Esophagus muscularis mucosa (tissue), 4 donors: ENCODE measurements at regions not wholly inside any gene's neighbourhood (a gene's known extent, or its start where the extent isn't known, plus 50 kb on each side); places are given as distances from the start of the nearest gene placed in this dataset.

Source experiments
- DNase-seq: peaks from one replicate; pipeline ENCODE4 v3.0.0-alpha.2; 2017; ENCODE audit errors: extremely low spot score
- H3K27ac ChIP-seq, 4 donors: fragments of 200-600 bp; sonication (generic); replicated peaks in 1 of 4; 1 replicate in 3 of 4; 2 replicates in 1 of 4; pipeline ENCODE4 v1.5.1; 2016 to 2019; ENCODE audit warnings: mild to moderate bottlenecking in 1 of 4
- H3K27me3 ChIP-seq, 4 donors: fragments of 200-600 bp; sonication (generic); one replicate each; pipeline versions ENCODE4 v1.5.1 to v1.6.0; 2016 to 2019
- H3K36me3 ChIP-seq, 4 donors: fragments of 200-600 bp; sonication (generic); one replicate each; pipeline ENCODE4 v1.5.1; 2016 to 2019
- H3K4me1 ChIP-seq, 4 donors: fragments of 200-600 bp; sonication (generic); one replicate each; pipeline ENCODE4 v1.5.1; 2016 to 2019
- H3K4me3 ChIP-seq, 4 donors: fragments of 200-600 bp; sonication (generic); 1 replicate in 2 of 4; 2 replicates in 2 of 4; pipeline ENCODE4 v1.5.1; 2016 to 2019; ENCODE audit warnings: mild to moderate bottlenecking in 4 of 4, moderate library complexity in 1 of 4
- H3K9me3 ChIP-seq, 4 donors: fragments of 200-600 bp; sonication (generic); 1 replicate in 3 of 4; 2 replicates in 1 of 4; pipeline ENCODE4 v1.5.1; 2016 to 2019
- EP300 ChIP-seq: sonication (generic); formaldehyde crosslinking; IDR thresholded peaks from one replicate; pipeline ENCODE4 v1.6.1; 2017; ENCODE audit warnings: antibody characterized with exemption
- POLR2A ChIP-seq: fragments of 450-650 bp; IDR thresholded peaks from one replicate; pipeline ENCODE4 v1.6.1; 2017; ENCODE audit warnings: antibody characterized with exemption, moderate library complexity, mild to moderate bottlenecking, low read depth
- POLR2AphosphoS5 ChIP-seq, 2 donors: sonication (generic); formaldehyde crosslinking; IDR thresholded peaks; one replicate each; pipeline ENCODE4 v1.6.1; 2017; ENCODE audit warnings: antibody characterized with exemption in 2 of 2
- WGBS: methylation state at CpG from one replicate; pipeline ENCODE4 v1.1.5; 2018; 5-methylcytosine and 5-hydroxymethylcytosine counted together
- intact Hi-C: fragments of 100-400 bp; cut with DNase I; formaldehyde crosslinking; loops from one replicate; pipeline ENCODE4 v1.15.1; 2023
- TF ChIP-seq, protein P1 (sequence below), 3 experiments: fragments of 200-600 bp in 2 of 3; fragments of 450-650 bp in 1 of 3; sonication (generic) in 2 of 3; IDR thresholded peaks; one replicate each; pipeline ENCODE4 v1.5.1; 2017 to 2019; ENCODE audit warnings: antibody characterized with exemption in 3 of 3, mild to moderate bottlenecking in 2 of 3, moderate library complexity in 1 of 3

- H3K4me1 ChIP-seq, result no peaks in the 10 kb centered on the region
- WGBS, result 75% methylated on average over 1 of the region's 1 CpG
- no peak overlapping the region for H3K4me3 ChIP-seq
- TF ChIP-seq, protein P1, sequence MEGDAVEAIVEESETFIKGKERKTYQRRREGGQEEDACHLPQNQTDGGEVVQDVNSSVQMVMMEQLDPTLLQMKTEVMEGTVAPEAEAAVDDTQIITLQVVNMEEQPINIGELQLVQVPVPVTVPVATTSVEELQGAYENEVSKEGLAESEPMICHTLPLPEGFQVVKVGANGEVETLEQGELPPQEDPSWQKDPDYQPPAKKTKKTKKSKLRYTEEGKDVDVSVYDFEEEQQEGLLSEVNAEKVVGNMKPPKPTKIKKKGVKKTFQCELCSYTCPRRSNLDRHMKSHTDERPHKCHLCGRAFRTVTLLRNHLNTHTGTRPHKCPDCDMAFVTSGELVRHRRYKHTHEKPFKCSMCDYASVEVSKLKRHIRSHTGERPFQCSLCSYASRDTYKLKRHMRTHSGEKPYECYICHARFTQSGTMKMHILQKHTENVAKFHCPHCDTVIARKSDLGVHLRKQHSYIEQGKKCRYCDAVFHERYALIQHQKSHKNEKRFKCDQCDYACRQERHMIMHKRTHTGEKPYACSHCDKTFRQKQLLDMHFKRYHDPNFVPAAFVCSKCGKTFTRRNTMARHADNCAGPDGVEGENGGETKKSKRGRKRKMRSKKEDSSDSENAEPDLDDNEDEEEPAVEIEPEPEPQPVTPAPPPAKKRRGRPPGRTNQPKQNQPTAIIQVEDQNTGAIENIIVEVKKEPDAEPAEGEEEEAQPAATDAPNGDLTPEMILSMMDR (IDR thresholded peaks at IDR 0.05), result no peak
- TF ChIP-seq POLR2AphosphoS5 (IDR thresholded peaks at IDR 0.05) (no peak), EP300 (no peak), POLR2A (no peak)
- H3K36me3 ChIP-seq, result no peaks in the 10 kb centered on the region
- intact Hi-C loops, result no loop called here
- no peaks in the 10 kb centered on the region for H3K9me3 ChIP-seq
- no peak for DNase-seq
- no peaks in the 10 kb centered on the region for H3K27me3 ChIP-seq
- no peak overlapping the region for H3K27ac ChIP-seq
Observed at GRCh38 chr1:188761226-188761625, 1716.4 kb downstream of the BRINP3 start.

DNA sequence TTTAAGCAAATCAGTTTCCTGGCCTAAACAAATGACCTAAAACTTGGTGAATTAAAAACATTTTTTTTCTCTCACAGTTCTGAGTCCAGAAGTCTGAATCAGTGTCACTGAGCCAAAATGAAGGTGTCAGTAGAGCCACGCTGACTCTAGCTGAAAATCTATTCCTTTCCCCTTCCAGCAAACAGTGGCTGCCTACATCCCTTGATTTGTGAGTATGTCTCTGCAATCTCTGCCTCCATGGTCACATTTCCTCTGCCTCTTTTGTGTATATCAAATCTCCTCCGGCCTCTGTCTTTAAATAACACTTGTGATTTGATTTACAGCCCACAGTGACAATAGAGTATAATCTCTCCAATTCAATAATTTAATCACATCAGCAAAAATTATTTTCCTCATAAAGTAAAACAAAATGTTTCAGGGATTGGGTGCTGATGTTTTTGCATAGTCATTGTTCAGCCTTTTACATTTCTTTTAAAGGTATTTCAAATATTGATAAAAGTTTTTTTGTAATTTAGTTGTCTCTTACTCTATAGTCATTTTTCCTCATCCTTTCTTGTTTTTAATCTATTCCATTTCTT, 1715.4 kb downstream of the BRINP3 start:
- WGBS, result 74% methylated on average over 2 of the region's 2 CpGs
- H3K27ac ChIP-seq, result no peak overlapping the region

DNA sequence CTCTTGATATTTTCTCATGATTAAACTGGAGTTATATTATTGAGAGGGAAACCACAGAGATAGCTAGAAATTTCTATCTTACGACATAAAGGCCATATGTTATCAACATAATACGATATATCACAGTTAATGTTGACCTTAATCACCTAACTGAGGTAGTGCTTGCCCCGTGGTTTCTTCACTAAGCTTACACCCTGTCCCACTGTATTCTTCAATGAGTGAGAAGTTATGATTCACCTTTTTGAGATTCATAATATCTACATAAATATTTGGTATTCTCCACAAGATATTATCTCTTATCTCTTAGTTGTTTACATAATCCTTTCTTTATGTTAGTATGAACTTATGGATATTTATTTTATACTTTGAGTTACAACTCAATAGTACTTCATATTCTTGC, 1714.1 kb downstream of the BRINP3 start:
- Histone ChIP-seq H3K27me3 (no peaks in the 10 kb centered on the region), H3K36me3 (no peaks in the 10 kb centered on the region), H3K4me1 (no peaks in the 10 kb centered on the region), H3K27ac (no peak overlapping the region), H3K9me3 (no peaks in the 10 kb centered on the region), H3K4me3 (no peak overlapping the region)
- TF ChIP-seq POLR2AphosphoS5 (IDR thresholded peaks at IDR 0.05) (no peak), EP300 (no peak), POLR2A (no peak)
- TF ChIP-seq, protein P1 (IDR thresholded peaks at IDR 0.05), result no peak
- DNase-seq, result no peak
- WGBS, result 90% methylated on average over 3 of the region's 3 CpGs
- intact Hi-C loops, result no loop called here

More for the DNA sequence above, 1715.4 kb downstream of the BRINP3 start:
- no peaks in the 10 kb centered on the region for H3K9me3 ChIP-seq
- intact Hi-C loops, result no loop called here
- no peak for DNase-seq
- H3K4me3 ChIP-seq, result no peak overlapping the region
- TF ChIP-seq, protein P1 (IDR thresholded peaks at IDR 0.05), result no peak
- no peak for TF ChIP-seq POLR2A
- TF ChIP-seq POLR2AphosphoS5 (IDR thresholded peaks at IDR 0.05), result no peak
- TF ChIP-seq EP300, result no peak
- no peaks in the 10 kb centered on the region for H3K4me1 ChIP-seq
- no peaks in the 10 kb centered on the region for H3K36me3 ChIP-seq
- H3K27me3 ChIP-seq, result no peaks in the 10 kb centered on the region

DNA sequence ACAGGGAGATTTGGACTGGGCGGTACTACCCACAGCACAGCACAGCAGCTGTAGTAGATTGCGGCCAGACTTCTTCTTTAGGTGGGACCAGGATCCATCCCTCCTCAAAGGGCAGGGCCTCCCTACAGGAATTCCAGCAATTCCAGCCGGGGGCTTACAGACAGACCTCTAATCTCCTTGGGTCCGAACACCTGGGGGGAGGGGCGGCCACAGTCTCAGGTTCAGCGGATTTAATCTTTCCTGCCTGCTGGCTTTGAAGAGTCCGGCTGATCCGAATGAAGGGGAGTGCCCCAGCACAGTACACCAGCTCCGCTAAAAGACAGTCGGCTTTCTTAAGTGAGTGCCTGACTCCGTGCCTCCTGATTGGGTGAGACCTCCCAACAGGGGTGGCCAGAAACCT, 1708.5 kb downstream of the BRINP3 start:
- no peaks in the 10 kb centered on the region for H3K4me1 ChIP-seq
- WGBS, result 100% methylated on average over 1 of the region's 11 CpGs
- no peak overlapping the region for H3K27ac ChIP-seq
- intact Hi-C loops, result no loop called here
- no peaks in the 10 kb centered on the region for H3K27me3 ChIP-seq
- no peaks in the 10 kb centered on the region for H3K36me3 ChIP-seq
- H3K4me3 ChIP-seq, result no peak overlapping the region
- TF ChIP-seq EP300 (no peak), POLR2AphosphoS5 (IDR thresholded peaks at IDR 0.05) (no peak), POLR2A (no peak)
- TF ChIP-seq, protein P1 (IDR thresholded peaks at IDR 0.05), result no peak
- H3K9me3 ChIP-seq, result peaks cover 0 to 6% (median 0%) of the 10 kb centered on the region in 4 donors
- no peak for DNase-seq

DNA sequence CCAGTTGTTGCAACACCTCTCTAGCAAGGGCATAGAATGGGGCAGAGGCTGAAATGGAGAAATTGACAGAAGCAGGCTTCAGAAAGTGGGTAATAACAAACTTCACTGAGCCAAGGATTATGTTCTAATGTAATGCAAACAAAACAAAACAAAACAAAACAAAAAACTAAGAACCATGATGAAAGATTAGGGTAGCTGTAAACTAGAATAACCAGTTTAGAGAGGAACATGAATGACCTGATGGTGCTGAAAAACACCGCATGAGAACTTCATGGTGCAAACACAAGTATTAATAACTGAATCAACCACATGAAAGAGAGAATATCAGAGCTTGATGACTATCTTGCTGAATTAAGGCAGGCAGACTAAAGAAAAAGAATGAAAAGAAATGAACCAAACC, 1707.7 kb downstream of the BRINP3 start:
- intact Hi-C loops, result no loop called here
- 100% methylated on average over 1 of the region's 1 CpG for WGBS
- no peak for DNase-seq

More for the DNA sequence above, 1707.7 kb downstream of the BRINP3 start:
- no peak overlapping the region for H3K27ac ChIP-seq
- H3K9me3 ChIP-seq, result peaks cover 0 to 6% (median 0%) of the 10 kb centered on the region in 4 donors
- H3K4me3 ChIP-seq, result no peak overlapping the region
- TF ChIP-seq EP300 (no peak), POLR2A (no peak), POLR2AphosphoS5 (IDR thresholded peaks at IDR 0.05) (no peak)
- TF ChIP-seq, protein P1 (IDR thresholded peaks at IDR 0.05), result no peak
- no peaks in the 10 kb centered on the region for H3K4me1 ChIP-seq
- H3K36me3 ChIP-seq, result no peaks in the 10 kb centered on the region
- H3K27me3 ChIP-seq, result no peaks in the 10 kb centered on the region
